ENCODE measurements at regions not wholly inside any gene's neighbourhood (a gene's known extent, or its start where the extent isn't known, plus 50 kb on each side); places are given as distances from the start of the nearest gene placed in this dataset.

DNA sequence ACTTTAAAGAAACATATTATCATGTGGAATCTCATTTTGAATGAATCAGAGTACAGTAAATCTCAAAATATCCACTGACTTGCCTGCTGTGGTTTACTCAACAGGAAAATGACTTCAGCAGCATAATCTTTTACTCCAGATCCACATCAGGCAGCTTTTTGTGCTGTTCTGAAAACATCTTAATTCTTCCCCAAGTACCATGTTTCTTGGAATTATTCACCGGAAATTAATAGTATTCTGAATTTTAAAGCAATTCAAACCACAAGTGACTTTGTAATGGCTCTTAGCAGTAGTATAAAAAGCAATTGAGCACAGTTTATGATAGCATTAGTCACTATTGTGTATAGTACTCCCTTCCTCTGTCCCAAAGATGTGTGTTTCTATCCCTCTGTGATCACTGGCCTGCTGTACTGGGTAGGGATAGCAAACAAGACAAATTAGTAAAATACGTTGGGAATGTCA, 64.2 kb upstream of the ERRFI1 start:
- H3K9ac ChIP-seq (ENCODE audit: low read depth in 1 of 2, low read length in 2 of 2) = no peak overlapping the region

DNA sequence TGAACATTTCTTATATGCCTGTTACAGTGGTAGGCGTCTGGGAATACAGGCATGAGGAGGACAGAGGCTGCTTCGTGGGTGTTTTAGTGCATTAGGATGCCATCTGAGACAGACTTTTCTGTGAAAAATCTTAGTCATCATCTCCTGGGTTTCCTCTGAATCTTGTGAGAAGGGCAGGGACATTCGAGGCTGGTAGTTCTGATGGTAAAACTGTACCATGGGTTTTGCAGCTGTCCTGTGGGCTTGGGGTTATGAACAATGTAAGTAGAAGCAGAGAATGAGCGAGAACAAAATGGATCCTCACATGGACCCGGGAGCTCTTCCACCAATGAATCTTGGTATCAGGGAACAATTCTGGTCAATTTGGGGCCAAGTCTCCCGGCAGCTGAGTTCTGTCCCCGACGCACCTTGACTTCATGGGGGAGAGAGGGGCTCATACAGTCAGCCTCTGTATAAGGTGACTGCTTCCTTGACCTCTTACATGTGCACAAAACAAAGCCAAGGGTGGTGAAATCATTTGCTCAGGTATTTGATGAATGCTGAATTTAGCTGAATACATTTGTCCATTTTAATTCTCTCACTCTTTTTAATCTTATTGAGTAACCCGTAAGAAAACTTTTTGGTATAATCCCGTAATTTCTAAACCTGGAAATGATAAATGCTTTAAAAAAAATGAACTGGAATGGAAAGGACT, 63.6 kb upstream of the ERRFI1 start:
- TF ChIP-seq HNF4A (conservative IDR thresholded peaks at IDR 0.05) (no peak), ATF3 (IDR thresholded peaks at IDR 0.05) (no peak), YY1 (IDR thresholded peaks at IDR 0.05) (no peak), REST (IDR thresholded peaks at IDR 0.05) (no peak), FOXA1 (IDR thresholded peaks at IDR 0.05) (no peak), SP1 (IDR thresholded peaks at IDR 0.05) (no peak), CTCF (IDR thresholded peaks at IDR 0.05; ENCODE audit: low read depth, low read length, missing input control) (no peak), GABPA (IDR thresholded peaks at IDR 0.05 in 1 of 2, conservative IDR thresholded peaks at IDR 0.05 in 1 of 2) (no peak), RAD21 (IDR thresholded peaks at IDR 0.05) (no peak), NR2F2 (IDR thresholded peaks at IDR 0.05) (no peak)
- TF ChIP-seq, protein P1, sequence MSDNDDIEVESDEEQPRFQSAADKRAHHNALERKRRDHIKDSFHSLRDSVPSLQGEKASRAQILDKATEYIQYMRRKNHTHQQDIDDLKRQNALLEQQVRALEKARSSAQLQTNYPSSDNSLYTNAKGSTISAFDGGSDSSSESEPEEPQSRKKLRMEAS (IDR thresholded peaks at IDR 0.05) = no peak
- TF ChIP-seq, protein P2, sequence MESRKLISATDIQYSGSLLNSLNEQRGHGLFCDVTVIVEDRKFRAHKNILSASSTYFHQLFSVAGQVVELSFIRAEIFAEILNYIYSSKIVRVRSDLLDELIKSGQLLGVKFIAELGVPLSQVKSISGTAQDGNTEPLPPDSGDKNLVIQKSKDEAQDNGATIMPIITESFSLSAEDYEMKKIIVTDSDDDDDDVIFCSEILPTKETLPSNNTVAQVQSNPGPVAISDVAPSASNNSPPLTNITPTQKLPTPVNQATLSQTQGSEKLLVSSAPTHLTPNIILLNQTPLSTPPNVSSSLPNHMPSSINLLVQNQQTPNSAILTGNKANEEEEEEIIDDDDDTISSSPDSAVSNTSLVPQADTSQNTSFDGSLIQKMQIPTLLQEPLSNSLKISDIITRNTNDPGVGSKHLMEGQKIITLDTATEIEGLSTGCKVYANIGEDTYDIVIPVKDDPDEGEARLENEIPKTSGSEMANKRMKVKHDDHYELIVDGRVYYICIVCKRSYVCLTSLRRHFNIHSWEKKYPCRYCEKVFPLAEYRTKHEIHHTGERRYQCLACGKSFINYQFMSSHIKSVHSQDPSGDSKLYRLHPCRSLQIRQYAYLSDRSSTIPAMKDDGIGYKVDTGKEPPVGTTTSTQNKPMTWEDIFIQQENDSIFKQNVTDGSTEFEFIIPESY (IDR thresholded peaks at IDR 0.05) = no peak
- no peaks in the 10 kb centered on the region for H3K27me3 ChIP-seq (ENCODE audit: control insufficient read depth in 4 of 4, insufficient read depth in 4 of 4, low read length in 3 of 4)
- no peak overlapping the region for H3K27ac ChIP-seq (ENCODE audit: low read depth in 1 of 2, low read length in 2 of 2)
- H3K9ac ChIP-seq (ENCODE audit: low read depth in 1 of 2, low read length in 2 of 2) = no peak overlapping the region
- DNase-seq (ENCODE audit: low spot score) = no peak
- 91% methylated on average over 10 of the region's 10 CpGs for WGBS
- no peak overlapping the region for H3K4me3 ChIP-seq (ENCODE audit: low read depth in 1 of 3, low read length in 3 of 3)
- no peaks in the 10 kb centered on the region for H3K36me3 ChIP-seq (ENCODE audit: control insufficient read depth in 4 of 4, insufficient read depth in 3 of 4, low read depth in 1 of 4, low read length in 3 of 4)
- H3K4me1 ChIP-seq (ENCODE audit: control insufficient read depth in 4 of 4, insufficient read depth in 4 of 4, low read length in 3 of 4) = peaks cover 0 to 11% (median 2%) of the 10 kb centered on the region in 4 donors
- no peaks in the 10 kb centered on the region for H3K9me3 ChIP-seq (ENCODE audit: control insufficient read depth in 4 of 4, low read length in 3 of 4)

More for the DNA sequence above, 64.2 kb upstream of the ERRFI1 start:
- 84% methylated on average over 2 of the region's 2 CpGs for WGBS
- no peaks in the 10 kb centered on the region for H3K9me3 ChIP-seq (ENCODE audit: control insufficient read depth in 4 of 4, low read length in 3 of 4)
- DNase-seq (ENCODE audit: low spot score) = no peak
- no peak for TF ChIP-seq YY1 (IDR thresholded peaks at IDR 0.05)
- TF ChIP-seq FOXA2 (IDR thresholded peaks at IDR 0.05) = no peak
- no peak for TF ChIP-seq TAF1 (conservative IDR thresholded peaks at IDR 0.05)
- TF ChIP-seq RAD21 (IDR thresholded peaks at IDR 0.05) = no peak
- no peak for TF ChIP-seq HNF4G (IDR thresholded peaks at IDR 0.05)
- TF ChIP-seq, protein P2 (IDR thresholded peaks at IDR 0.05) = no peak
- no peak for TF ChIP-seq CTCF (IDR thresholded peaks at IDR 0.05; ENCODE audit: low read depth, low read length, missing input control)
- H3K4me3 ChIP-seq (ENCODE audit: low read depth in 1 of 3, low read length in 3 of 3) = no peak overlapping the region
- H3K27me3 ChIP-seq (ENCODE audit: control insufficient read depth in 4 of 4, insufficient read depth in 4 of 4, low read length in 3 of 4) = no peaks in the 10 kb centered on the region
- peaks cover 0 to 17% (median 5%) of the 10 kb centered on the region in 4 donors for H3K4me1 ChIP-seq (ENCODE audit: control insufficient read depth in 4 of 4, insufficient read depth in 4 of 4, low read length in 3 of 4)
- H3K36me3 ChIP-seq (ENCODE audit: control insufficient read depth in 4 of 4, insufficient read depth in 3 of 4, low read depth in 1 of 4, low read length in 3 of 4) = no peaks in the 10 kb centered on the region
- no peak overlapping the region for H3K27ac ChIP-seq (ENCODE audit: low read depth in 1 of 2, low read length in 2 of 2)
